GM21381 (cell line): ENCODE measurements at regions not wholly inside any gene's neighbourhood (a gene's known extent, or its start where the extent isn't known, plus 50 kb on each side); places are given as distances from the start of the nearest gene placed in this dataset.
"Not testable (repeated sequence)": the region's sequence is repeated elsewhere in the genome, so short reads cannot be mapped to it uniquely, and the experiment has no call there.

ENCODE experiments used
- ATAC-seq: cut with Tn5 transposase; IDR thresholded peaks from one replicate; pipeline ENCODE4 v1.9.1; 2021; ENCODE audit warnings: mild to moderate bottlenecking, moderate library complexity; ENCODE audit not compliant: unreplicated experiment

DNA sequence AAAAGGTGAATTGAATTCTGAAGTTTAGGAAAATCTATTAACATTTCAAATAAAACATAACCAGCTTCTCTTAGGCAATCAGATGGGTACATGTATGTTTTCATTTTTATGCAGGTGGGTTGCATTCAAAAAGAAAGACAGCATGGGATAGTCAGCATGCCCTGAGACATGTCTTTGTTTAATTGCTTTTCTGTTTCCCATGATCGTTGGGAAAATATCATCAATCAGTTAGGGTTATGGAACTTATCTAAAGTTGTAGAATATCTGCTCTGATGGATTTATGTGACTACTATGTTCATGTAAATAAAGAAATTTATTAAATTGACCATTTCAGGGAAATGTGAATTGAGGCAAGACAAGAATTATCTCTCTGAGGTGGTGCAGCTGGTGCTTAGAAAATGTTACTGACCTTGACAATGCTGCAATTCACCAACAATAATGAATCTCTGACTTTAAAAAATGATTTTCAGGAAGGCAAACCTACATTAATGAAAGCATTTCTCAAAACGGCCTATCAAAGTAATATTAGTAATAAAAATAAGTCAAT lies 112.7 kb downstream of the RFPL4B start:
- ATAC-seq, result no peak

GRCh38 chr6:112464901-112465665 lies 118.0 kb downstream of the RFPL4B start:
- ATAC-seq, result no peak

- ATAC-seq, result peak; percentile 91
Measured at GRCh38 chr6:112466373-112467151, 119.4 kb downstream of the RFPL4B start.

GRCh38 chr6:112468359-112468758 lies 121.2 kb downstream of the RFPL4B start:
- ATAC-seq, result no peak

- no peak for ATAC-seq
Measured at GRCh38 chr6:112469306-112469705, 122.2 kb downstream of the RFPL4B start.

GRCh38 chr6:112470376-112470775 lies 123.2 kb downstream of the RFPL4B start:
- no peak for ATAC-seq

DNA sequence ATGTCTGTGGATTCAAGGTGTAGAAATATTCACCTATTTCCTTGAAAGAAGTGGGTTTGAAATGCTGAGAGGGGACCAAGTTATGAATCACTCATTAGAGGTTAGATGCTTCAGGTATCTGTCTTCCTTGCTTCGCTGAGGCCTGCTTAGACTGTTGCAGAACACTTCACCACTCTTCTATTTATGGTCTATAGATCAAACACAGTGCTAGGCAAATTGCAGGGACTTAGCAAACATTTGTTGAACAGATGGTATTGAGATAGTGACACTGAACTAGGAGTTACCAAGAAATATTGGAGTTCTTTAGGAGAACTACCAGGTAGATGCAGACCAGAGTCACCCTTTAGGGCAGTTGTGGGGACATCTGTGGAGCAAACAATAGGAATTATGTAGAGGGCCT lies 123.8 kb downstream of the RFPL4B start:
- no peak for ATAC-seq

DNA sequence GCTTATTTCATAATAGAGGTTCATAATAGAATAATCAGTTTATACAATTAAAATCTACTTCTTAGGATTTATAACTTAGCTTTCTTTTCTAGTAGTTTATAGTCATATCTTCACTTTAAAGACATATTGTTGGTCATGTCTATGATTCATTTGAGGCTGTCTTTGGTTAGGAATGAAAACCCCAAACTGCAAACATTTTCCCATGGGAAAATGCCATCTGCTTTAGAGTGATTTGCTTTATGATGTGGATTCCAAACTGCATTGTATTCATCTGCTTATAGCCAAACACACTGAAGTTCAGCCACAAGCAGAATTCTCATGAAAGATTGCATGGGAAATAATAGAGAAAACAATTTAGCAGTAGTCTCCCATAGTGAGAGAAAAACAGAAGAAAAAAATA lies 128.0 kb downstream of the RFPL4B start:
- ATAC-seq, result no peak

DNA sequence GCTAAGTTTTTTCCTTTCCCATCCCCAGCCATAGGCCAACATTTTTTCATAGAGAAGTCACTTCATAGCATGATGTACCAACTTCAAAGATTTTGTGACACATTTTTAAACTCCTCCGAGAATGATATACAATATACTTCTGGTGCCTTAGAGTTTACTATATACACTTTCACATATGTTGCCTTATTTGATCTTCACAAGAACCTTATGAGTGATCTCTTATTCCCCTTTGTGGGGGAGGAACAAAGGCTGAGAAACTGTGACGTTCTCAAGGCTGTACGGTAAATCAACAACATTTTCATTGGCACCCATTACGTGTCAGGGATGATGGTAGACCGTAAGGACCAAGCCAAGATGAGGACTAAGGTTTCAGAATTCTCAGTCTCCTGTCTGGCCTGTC lies 130.0 kb downstream of the RFPL4B start:
- no peak for ATAC-seq

DNA sequence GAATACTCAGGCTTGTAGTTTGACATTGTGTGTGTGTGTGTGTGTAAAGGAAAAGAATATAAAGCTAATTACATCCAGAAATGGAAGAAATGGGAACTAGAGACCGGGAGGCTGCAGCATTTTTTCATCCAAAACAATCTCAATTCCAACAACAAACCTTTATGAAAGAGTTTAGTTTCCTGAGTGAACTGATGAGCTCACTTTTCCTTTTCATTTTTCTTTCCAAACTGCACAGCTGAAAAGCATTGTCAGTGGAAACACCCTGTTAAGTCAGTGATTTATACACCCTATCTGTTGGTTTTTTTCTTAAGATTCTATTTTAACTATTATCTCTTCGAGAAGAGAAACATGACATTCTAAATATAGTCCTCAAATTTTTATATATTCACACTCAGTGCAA lies 130.9 kb downstream of the RFPL4B start:
- ATAC-seq, result no peak

- ATAC-seq, result not testable (repeated sequence)
Measured at GRCh38 chr6:112479975-112480374, 132.8 kb downstream of the RFPL4B start.

DNA sequence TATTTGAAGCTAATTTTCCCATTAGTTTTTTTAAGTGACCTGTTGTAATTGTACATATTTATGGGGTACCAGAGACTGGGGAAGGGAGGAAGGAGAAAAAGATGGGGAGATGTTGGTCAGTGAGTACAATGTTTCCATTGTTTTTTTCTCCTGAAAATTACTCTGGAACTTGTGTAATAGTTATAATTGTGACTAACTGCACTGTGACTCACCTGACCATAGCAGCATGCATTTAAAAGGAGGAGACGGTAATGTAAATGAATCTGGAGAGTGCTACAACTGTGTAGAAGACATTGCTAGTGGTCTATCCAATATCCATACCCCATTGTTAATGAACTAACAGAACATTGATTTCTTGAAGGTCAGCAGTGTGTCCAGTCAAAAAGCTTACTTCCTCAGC lies 133.4 kb downstream of the RFPL4B start:
- ATAC-seq, result no peak

DNA sequence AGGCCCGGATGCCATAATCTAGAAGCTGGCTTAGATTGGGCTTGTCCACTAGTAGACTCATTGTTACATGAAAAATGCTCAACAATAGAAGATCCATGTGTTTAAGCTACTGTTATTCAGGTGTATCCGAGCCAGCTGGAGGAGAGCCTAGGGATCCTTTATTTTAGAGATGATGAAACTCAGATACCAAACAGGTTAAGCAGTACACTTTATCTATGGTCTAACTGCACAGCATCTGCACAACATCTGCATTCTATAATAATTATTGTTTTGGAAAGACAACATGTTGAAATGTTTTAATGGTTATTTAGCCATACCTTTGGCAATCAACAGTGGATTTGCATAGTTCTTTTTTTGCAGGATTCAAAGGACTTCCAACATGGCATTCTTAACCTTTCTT lies 134.1 kb downstream of the RFPL4B start:
- no peak for ATAC-seq

- no peak for ATAC-seq
Measured at GRCh38 chr6:112482373-112482772, 135.2 kb downstream of the RFPL4B start.

DNA sequence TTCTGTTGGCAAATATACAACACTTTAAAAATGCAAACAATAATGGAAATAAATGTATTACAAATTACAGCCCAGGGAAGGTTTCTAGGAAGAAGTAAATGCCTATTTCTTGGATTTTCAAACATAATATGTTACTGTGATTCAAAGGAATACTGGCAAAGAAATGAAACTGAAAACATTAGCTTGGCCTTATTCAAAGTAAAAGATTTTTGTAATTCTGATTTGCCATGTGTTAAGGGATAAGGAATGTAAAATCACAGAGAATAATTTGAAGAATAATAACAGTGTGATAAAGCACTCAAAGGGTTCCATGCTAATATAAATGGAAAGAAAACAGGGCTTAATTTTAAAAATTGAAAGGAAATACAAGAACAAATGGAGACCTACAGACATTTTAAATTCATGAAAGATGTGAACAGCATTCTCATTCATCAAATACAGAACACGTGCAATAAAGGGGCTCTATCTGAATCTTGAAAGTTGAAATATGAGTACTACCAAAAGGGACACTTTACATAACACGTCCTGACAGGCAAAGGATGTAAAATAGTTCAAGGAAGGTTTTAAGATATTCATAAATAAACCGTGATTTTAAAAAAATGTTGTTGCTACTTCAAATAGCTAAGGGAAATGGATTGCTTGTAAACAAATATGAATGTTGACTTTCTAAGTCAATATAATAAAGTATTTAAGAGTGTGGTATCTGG lies 138.1 kb downstream of the RFPL4B start:
- ATAC-seq, result no peak

DNA sequence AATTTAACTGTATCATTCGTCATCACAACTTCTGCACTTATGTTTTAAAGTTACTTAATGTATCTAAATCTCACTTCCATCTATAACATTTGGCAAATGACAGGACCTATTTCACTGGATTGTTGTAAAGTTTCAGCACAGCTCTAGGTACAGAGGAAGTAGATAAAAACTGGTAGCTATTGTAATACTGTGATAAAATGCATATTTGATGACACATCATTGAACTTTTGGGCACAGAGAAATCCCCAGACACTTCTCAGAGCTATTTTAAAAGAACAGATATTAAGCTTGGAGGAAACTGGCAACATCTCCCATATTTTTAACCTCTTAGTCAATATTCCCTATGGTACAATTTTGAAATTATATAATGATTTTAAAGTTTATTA lies 138.7 kb downstream of the RFPL4B start:
- ATAC-seq, result no peak

DNA sequence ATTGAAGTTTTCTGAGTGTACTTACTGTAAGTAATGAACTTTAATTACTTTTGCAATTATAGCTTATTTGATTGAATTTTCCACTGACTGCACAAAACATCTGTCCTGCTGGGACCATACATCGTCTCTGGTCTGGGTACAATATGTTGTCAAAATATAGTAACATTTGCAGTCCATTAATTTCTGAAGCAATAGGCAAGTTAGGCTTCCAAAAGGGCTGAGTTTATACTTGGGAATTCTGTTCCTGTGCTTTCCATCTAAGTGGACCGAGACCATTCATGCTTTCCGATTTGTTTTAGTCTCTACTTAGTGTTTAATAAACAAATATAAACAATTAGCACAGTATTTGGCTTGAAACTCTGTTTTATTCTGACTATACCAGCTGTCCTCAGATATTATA lies 139.3 kb downstream of the RFPL4B start:
- no peak for ATAC-seq

GRCh38 chr6:112488238-112488637 lies 141.1 kb downstream of the RFPL4B start:
- ATAC-seq, result no peak

DNA sequence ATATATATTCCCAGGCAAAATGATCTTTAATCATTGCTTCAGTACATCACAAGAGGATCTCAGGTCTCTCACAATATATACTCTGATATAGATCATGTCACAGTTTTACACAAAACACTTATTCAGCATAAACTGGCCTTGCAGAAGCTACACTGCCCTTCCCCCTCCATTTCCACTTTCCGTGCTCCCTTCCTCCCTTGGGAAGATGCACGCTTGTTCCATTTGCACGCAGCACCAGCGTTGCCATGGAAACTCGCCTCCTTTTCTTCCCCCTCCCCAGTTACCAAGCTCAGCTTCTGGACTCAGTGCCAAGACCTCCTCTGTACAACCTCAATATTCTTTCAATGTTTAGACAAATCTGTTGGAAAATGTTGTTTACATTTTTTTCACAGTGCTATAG lies 154.6 kb downstream of the RFPL4B start:
- ATAC-seq, result no peak

GRCh38 chr6:112502351-112503090 lies 155.4 kb downstream of the RFPL4B start:
- no peak for ATAC-seq

GRCh38 chr6:112503091-112503596 lies 156.0 kb downstream of the RFPL4B start:
- ATAC-seq, result no peak
